Choroid plexus epithelial cell (primary cell): ENCODE measurements at regions not wholly inside any gene's neighbourhood (a gene's known extent, or its start where the extent isn't known, plus 50 kb on each side); places are given as distances from the start of the nearest gene placed in this dataset.

Source experiments
- DNase-seq: peaks from one replicate; pipeline ENCODE4 v3.0.0-alpha.2; 2010; ENCODE audit warnings: low read depth
- H3K4me3 ChIP-seq: 2 replicates; pipeline ENCODE4 v1.5.1; 2011; ENCODE audit warnings: low read depth, mild to moderate bottlenecking, control low read depth, low read length, moderate library complexity
- TF ChIP-seq, protein P1 (sequence below): conservative IDR thresholded peaks from 2 replicates; pipeline ENCODE4 v1.5.1; 2011; ENCODE audit warnings: low read depth, mild to moderate bottlenecking, control low read depth, inconsistent platforms, low read length, moderate library complexity

DNA sequence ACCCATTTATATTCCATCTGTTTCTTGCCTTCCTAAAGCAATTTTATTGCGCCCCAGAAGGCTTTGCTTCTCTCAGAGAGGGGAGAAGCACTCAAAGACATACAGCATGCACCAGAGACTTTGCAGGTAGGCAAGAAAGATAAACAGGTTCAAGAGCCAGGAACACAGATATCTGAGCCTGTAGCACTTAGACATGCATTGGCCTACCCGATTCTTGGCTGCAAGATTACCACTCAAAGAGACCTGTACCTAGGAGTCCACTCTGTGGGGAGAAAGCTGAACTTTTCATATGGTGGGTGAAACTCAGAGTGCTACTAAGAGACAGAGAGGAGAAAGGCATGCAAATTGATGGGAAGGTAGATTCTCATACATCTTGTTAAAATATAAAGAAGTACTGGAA is 609.4 kb upstream of the PKN2 start:
- TF ChIP-seq, protein P1, sequence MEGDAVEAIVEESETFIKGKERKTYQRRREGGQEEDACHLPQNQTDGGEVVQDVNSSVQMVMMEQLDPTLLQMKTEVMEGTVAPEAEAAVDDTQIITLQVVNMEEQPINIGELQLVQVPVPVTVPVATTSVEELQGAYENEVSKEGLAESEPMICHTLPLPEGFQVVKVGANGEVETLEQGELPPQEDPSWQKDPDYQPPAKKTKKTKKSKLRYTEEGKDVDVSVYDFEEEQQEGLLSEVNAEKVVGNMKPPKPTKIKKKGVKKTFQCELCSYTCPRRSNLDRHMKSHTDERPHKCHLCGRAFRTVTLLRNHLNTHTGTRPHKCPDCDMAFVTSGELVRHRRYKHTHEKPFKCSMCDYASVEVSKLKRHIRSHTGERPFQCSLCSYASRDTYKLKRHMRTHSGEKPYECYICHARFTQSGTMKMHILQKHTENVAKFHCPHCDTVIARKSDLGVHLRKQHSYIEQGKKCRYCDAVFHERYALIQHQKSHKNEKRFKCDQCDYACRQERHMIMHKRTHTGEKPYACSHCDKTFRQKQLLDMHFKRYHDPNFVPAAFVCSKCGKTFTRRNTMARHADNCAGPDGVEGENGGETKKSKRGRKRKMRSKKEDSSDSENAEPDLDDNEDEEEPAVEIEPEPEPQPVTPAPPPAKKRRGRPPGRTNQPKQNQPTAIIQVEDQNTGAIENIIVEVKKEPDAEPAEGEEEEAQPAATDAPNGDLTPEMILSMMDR = no peak
- DNase-seq = no peak
- no peak overlapping the region for H3K4me3 ChIP-seq

DNA sequence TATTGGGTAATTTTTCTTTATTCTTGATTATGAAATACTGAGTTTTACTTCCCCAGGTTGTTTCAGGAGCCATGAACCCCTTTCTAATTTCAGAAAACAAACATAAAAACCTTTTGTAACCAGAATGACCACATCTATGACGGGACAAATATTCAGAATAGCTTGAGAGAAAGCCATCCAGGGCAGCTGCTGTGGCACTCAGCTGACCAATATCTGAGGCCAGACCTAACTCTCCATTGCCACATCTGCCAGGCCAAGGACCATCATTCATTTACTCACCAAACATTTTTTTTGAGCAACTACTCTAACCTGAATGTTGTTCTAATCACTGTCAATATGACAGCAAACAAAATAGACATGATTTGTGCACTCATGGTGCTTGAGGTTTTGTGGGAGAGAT is 608.3 kb upstream of the PKN2 start:
- no peak for DNase-seq
- no peak overlapping the region for H3K4me3 ChIP-seq
- TF ChIP-seq, protein P1 = no peak

DNA sequence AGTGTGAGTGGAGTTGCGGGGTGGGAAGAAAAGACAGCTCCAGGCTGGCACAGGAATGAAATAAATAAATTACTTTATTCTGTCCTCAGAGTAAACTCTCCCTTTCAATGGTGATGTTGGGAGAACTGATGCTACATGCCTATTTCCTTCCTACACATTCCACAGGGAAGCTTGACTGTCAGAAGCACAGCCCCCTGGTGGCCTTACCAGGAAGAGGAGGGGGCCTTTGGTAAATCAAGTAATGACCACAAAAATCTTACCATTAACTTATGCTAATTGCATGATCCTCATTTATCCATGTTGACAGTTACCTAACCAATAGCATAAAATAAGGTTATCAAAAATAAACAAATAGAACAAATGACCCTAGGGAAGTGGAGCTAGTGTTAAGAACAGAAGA is 605.0 kb upstream of the PKN2 start:
- TF ChIP-seq, protein P1 = peak; percentile 45
- DNase-seq = peak; percentile 7
- H3K4me3 ChIP-seq = no peak overlapping the region

DNA sequence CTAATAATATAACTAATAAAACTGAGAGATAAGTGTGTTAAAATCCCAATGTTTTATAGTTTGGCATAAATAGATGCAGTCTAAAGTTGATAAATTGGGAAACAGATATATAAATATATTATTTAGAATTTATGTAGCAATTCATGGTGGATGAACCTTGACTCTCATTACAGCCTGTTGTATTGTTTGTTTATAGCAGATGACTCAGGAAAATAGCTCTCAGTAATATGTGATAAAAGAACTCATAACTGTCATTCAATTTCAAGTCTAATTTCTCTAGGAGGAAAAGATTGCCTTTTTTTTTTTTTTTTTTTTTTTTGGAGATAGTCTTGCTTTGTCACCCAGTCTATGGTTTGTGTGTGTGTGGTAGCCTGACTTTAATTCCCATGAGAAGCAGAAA is 603.2 kb upstream of the PKN2 start:
- H3K4me3 ChIP-seq = no peak overlapping the region
- DNase-seq = no peak
- TF ChIP-seq, protein P1 = no peak

DNA sequence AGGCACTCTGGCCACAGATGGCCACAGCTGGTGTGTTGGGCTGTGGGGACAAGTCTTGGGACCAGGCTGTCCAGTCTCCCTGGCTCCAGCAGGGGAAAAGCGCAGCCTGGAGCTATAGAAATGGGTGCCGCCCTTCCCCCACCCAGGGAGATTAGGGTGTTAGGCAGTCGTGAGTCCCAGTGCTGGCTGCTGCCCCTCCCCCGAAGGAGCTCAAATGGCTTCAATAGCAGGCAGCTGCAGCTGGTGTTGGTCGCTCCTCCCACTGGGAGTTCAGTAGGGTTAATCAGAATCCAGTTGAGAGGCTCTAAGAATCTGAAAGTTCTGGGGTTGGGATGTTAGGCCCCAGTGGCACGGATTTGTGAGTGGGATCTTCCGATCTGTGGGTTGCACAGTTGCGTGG is 595.6 kb upstream of the PKN2 start:
- H3K4me3 ChIP-seq = no peak overlapping the region
- DNase-seq = no peak
- TF ChIP-seq, protein P1 = no peak

DNA sequence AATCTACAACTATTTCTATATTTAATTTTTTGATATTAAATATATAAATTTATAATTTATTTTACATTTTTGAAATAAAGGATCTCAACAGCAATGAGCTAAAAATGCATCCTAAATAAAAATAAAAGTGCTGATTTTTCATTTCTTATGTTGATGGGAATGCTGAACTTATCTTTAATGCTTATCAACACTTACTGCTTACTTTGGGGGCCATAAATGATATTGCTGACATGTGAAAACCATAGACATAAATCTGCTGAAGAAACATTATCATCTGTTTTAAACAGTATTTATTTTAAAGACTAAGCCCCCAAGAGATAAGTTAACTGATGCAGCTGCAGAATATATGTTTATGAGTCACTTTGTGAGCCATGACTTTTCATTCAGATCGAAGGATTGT is 594.1 kb upstream of the PKN2 start:
- no peak overlapping the region for H3K4me3 ChIP-seq
- no peak for DNase-seq
- TF ChIP-seq, protein P1 = no peak

DNA sequence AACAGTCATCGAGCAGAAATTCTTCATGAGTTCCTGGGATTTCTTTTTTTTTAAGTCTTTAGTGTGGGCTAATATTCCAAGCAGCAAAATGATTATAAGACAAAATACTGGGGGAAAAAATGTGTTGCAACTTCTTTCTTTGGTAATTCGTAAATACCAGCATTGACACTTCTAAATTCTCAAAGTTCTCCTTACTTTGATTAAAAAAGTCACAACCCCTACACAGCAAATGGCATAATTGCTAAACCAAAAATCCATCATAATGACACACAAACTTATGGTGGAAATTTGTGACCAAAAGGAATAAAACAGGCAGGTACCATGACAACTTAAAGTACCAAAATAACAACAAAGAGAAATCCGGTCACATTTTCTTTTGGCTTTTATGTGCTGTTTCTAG is 585.2 kb upstream of the PKN2 start:
- TF ChIP-seq, protein P1 = no peak
- no peak for DNase-seq
- H3K4me3 ChIP-seq = no peak overlapping the region
